MCF 10A (cell line): ENCODE measurements at regions not wholly inside any gene's neighbourhood (a gene's known extent, or its start where the extent isn't known, plus 50 kb on each side); places are given as distances from the start of the nearest gene placed in this dataset.

Experiments
- BruUV-seq: library from RNA; stranded (reverse); fragments of 400-500 nt; replicated peaks from 2 replicates; lab custom pipeline; 2021; lab: Mats Ljungman, UMichigan
- CTCF ChIA-PET: fragments of 300-600 bp; sonication (Branson Sonifier 250); formaldehyde crosslinking; extraction: SDS; loops from one replicate; lab custom pipeline; 2021; ENCODE audit warnings: antibody characterized with exemption, inconsistent platforms; lab: Yijun Ruan, JAX
- POLR2A ChIA-PET: fragments of 300-600, 350-650 bp; sonication (Branson Sonifier 250); formaldehyde crosslinking; extraction: SDS; loops from one replicate; lab custom pipeline; 2020; ENCODE audit warnings: antibody characterized with exemption, inconsistent platforms; lab: Yijun Ruan, JAX
- DNase-seq: peaks from one replicate; pipeline ENCODE4 v3.0.0-alpha.2; 2018; ENCODE audit not compliant: unreplicated experiment
- H3K27ac Mint-ChIP-seq: one replicate; pipeline ENCODE4 v1.8.0; 2022; ENCODE audit warnings: mild to moderate bottlenecking, low read depth, mixed read lengths; ENCODE audit not compliant: unreplicated experiment
- H3K27me3 Mint-ChIP-seq: one replicate; pipeline ENCODE4 v1.8.0; 2022; ENCODE audit warnings: mixed read lengths; ENCODE audit not compliant: insufficient read depth, unreplicated experiment
- H3K36me3 Mint-ChIP-seq: one replicate; pipeline ENCODE4 v1.8.0; 2022; ENCODE audit warnings: mild to moderate bottlenecking, moderate library complexity, mixed read lengths; ENCODE audit not compliant: insufficient read depth, unreplicated experiment
- H3K4me1 Mint-ChIP-seq: one replicate; pipeline ENCODE4 v1.8.0; 2022; ENCODE audit warnings: mixed read lengths; ENCODE audit not compliant: insufficient read depth, unreplicated experiment
- H3K4me3 Mint-ChIP-seq: one replicate; pipeline ENCODE4 v1.8.0; 2022; ENCODE audit warnings: mild to moderate bottlenecking, moderate library complexity, mixed read lengths; ENCODE audit not compliant: unreplicated experiment
- H3K9me3 Mint-ChIP-seq: one replicate; pipeline ENCODE4 v1.8.0; 2022; ENCODE audit warnings: mixed read lengths; ENCODE audit not compliant: unreplicated experiment
- intact Hi-C: fragments of 100-400 bp; cut with micrococcal nuclease; formaldehyde crosslinking; loops from 2 replicates; pipeline ENCODE4 v1.14.1; 2022
- TF ChIP-seq, protein P1 (sequence below): fragments of 200-600 bp; IDR thresholded peaks from one replicate; pipeline ENCODE4 v1.8.0; 2022; ENCODE audit warnings: antibody characterized with exemption, mild to moderate bottlenecking; ENCODE audit not compliant: unreplicated experiment

GRCh38 chr2:186064507-186064906 lies 325.9 kb downstream of the FSIP2 start:
- Mint-ChIP-seq H3K27me3 (no peaks in the 10 kb centered on the region), H3K27ac (no peak overlapping the region), H3K4me3 (no peak overlapping the region), H3K4me1 (no peaks in the 10 kb centered on the region), H3K36me3 (no peaks in the 10 kb centered on the region), H3K9me3 (no peaks in the 10 kb centered on the region)
- TF ChIP-seq, protein P1, sequence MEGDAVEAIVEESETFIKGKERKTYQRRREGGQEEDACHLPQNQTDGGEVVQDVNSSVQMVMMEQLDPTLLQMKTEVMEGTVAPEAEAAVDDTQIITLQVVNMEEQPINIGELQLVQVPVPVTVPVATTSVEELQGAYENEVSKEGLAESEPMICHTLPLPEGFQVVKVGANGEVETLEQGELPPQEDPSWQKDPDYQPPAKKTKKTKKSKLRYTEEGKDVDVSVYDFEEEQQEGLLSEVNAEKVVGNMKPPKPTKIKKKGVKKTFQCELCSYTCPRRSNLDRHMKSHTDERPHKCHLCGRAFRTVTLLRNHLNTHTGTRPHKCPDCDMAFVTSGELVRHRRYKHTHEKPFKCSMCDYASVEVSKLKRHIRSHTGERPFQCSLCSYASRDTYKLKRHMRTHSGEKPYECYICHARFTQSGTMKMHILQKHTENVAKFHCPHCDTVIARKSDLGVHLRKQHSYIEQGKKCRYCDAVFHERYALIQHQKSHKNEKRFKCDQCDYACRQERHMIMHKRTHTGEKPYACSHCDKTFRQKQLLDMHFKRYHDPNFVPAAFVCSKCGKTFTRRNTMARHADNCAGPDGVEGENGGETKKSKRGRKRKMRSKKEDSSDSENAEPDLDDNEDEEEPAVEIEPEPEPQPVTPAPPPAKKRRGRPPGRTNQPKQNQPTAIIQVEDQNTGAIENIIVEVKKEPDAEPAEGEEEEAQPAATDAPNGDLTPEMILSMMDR, result no peak
- ChIA-PET CTCF (no interaction called here), POLR2A (no interaction called here)
- intact Hi-C loops, result no loop called here
- BruUV-seq, result no TSS peak
- no peak for DNase-seq

DNA sequence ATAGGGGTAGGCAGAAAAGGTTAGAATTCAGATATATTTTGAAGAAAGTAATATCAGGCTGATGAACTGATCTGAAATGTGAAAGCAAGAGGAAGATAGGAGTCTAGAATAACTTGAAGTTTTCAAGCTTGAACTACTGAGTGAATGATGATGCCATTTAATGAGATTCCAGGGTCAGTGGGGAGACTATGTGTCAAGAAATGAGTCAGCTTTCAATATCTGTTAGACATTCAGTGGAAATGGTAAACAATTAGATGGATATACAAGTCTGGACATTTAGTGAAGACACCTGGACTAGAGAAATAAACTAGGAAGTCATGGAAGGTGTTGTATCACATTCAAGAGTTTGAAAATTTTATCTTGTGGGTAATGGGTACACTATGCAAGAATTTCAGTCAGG lies 326.9 kb downstream of the FSIP2 start:
- no peak for DNase-seq
- Mint-ChIP-seq H3K4me3 (no peak overlapping the region), H3K36me3 (no peaks in the 10 kb centered on the region), H3K27me3 (no peaks in the 10 kb centered on the region), H3K4me1 (no peaks in the 10 kb centered on the region), H3K9me3 (no peaks in the 10 kb centered on the region), H3K27ac (no peak overlapping the region)
- TF ChIP-seq, protein P1, result no peak
- POLR2A ChIA-PET, result no interaction called here
- CTCF ChIA-PET, result no interaction called here
- intact Hi-C loops, result no loop called here
- no TSS peak for BruUV-seq

GRCh38 chr2:186068139-186068801 lies 329.7 kb downstream of the FSIP2 start:
- Mint-ChIP-seq H3K4me1 (no peaks in the 10 kb centered on the region), H3K9me3 (no peaks in the 10 kb centered on the region), H3K27ac (no peak overlapping the region), H3K4me3 (no peak overlapping the region), H3K27me3 (no peaks in the 10 kb centered on the region), H3K36me3 (no peaks in the 10 kb centered on the region)
- TF ChIP-seq, protein P1, result no peak
- intact Hi-C loops, result no loop called here
- no peak for DNase-seq
- POLR2A ChIA-PET, result interaction anchor here (0.6 kb wide), 1 partner anchor 93 kb away, joined by 3 read pairs; no protein-coding TSS in a partner anchor
- BruUV-seq, result no TSS peak
- CTCF ChIA-PET, result interaction anchor here (0.7 kb wide), 1 partner anchor 574 kb away, joined by 5 read pairs; no protein-coding TSS in a partner anchor

- H3K9me3 Mint-ChIP-seq, result no peaks in the 10 kb centered on the region
- intact Hi-C loops, result no loop called here
- H3K27me3 Mint-ChIP-seq, result no peaks in the 10 kb centered on the region
- no peak overlapping the region for H3K27ac Mint-ChIP-seq
- ChIA-PET POLR2A (no interaction called here), CTCF (no interaction called here)
- H3K4me1 Mint-ChIP-seq, result no peaks in the 10 kb centered on the region
- no peak for DNase-seq
- no peaks in the 10 kb centered on the region for H3K36me3 Mint-ChIP-seq
- no peak overlapping the region for H3K4me3 Mint-ChIP-seq
- BruUV-seq, result no TSS peak
- TF ChIP-seq, protein P1, result no peak
Observed at GRCh38 chr2:186069676-186070075, 331.1 kb downstream of the FSIP2 start.
